Body of pancreas (tissue), 4 donors: ENCODE measurements at regions not wholly inside any gene's neighbourhood (a gene's known extent, or its start where the extent isn't known, plus 50 kb on each side); places are given as distances from the start of the nearest gene placed in this dataset.

Experiments
- CTCF ChIP-seq, 7 experiments: fragments of 450-650 bp in 4 of 7; fragments of 200-600 bp in 3 of 7; sonication (generic) in 3 of 7; IDR thresholded peaks; one replicate each; pipeline ENCODE4 v1.5.1; 2016 to 2019; ENCODE audit warnings: antibody characterized with exemption in 7 of 7
- POLR2A ChIP-seq, 3 donors: fragments of 450-650 bp; IDR thresholded peaks; one replicate each; pipeline ENCODE4 v1.6.1; 2016; ENCODE audit warnings: antibody characterized with exemption in 3 of 3, mild to moderate bottlenecking in 2 of 3

GRCh38 chr13:40026174-40026585 lies 370.7 kb downstream of the COG6 start:
- TF ChIP-seq CTCF (IDR thresholded peaks at IDR 0.05): no peak
- TF ChIP-seq POLR2A (IDR thresholded peaks at IDR 0.05): no peak
